HCT116 (cell line): ENCODE measurements at regions not wholly inside any gene's neighbourhood (a gene's known extent, or its start where the extent isn't known, plus 50 kb on each side); places are given as distances from the start of the nearest gene placed in this dataset.

ENCODE experiments used
- ATAC-seq: fragments of 200-7000 bp; cut with Tn5 transposase; 2 replicates; pipeline ENCODE4 v1.9.1; 2020; ENCODE audit warnings: mild to moderate bottlenecking, moderate library complexity
- BruUV-seq: library from RNA; stranded (reverse); fragments of 400-500 nt; replicated peaks from 2 replicates; lab custom pipeline; 2021; lab: Mats Ljungman, UMichigan
- CTCF ChIA-PET: fragments of 300-600 bp; sonication (Branson Sonifier 250); formaldehyde crosslinking; loops from one replicate; lab custom pipeline; 2021; ENCODE audit warnings: antibody characterized with exemption; lab: Charles Lee
- POLR2A ChIA-PET: fragments of 300-600, 350-600 bp; sonication (Branson Sonifier 250); formaldehyde crosslinking; loops from one replicate; lab custom pipeline; 2021; ENCODE audit warnings: antibody characterized with exemption; lab: Charles Lee
- RAD21 ChIA-PET, 2 experiments: fragments of 300-600 bp; sonication (Branson Sonifier 250); formaldehyde crosslinking; loops; one replicate each; lab custom pipeline; 2023; ENCODE audit warnings: low total read pairs in 2 of 2; ENCODE audit not compliant: uncharacterized antibody in 2 of 2, unreplicated experiment in 2 of 2, low non-redundant PET in 1 of 2; lab: Charles Lee
- DNase-seq: peaks from one replicate; pipeline ENCODE4 v3.0.0-alpha.2; 2010; ENCODE audit warnings: low read depth, low spot score
- H2AFZ ChIP-seq: fragments of 200-600 bp; shearing (Covaris generic), sonication (generic); 2 replicates; pipeline ENCODE4 v1.6.1; 2017; ENCODE audit warnings: low read depth, mixed run types, mixed read lengths, antibody characterized with exemption, low read length; ENCODE audit not compliant: poor library complexity, severe bottlenecking
- H3K27ac ChIP-seq: 2 replicates; pipeline ENCODE4 v1.5.1; 2012; ENCODE audit warnings: low read depth, low read length
- H3K27me3 ChIP-seq: fragments of 200-600 bp; sonication (generic); 2 replicates; pipeline ENCODE4 v1.6.1; 2016; ENCODE audit warnings: mixed run types, low read length, mixed read lengths; ENCODE audit not compliant: insufficient read depth
- H3K36me3 ChIP-seq, 2 experiments: fragments of 200-500 bp in 1 of 2; fragments of 200-600 bp in 1 of 2; sonication (Bioruptor generic) in 1 of 2; sonication (generic) in 1 of 2; 2 replicates each; pipeline versions ENCODE4 v1.5.1 to v1.6.1; 2014 to 2016; ENCODE audit warnings: low read length in 2 of 2, inconsistent platforms in 1 of 2, mixed read lengths in 1 of 2, mixed run types in 1 of 2; ENCODE audit not compliant: insufficient read depth in 2 of 2, control insufficient read depth in 1 of 2
- H3K4me1 ChIP-seq, 2 experiments: fragments of 200-600 bp in 1 of 2; sonication (generic) in 1 of 2; 2 replicates each; pipeline versions ENCODE4 v1.5.1 to v1.6.1; 2012 to 2017; ENCODE audit warnings: low read length in 2 of 2, inconsistent platforms in 1 of 2, mild to moderate bottlenecking in 1 of 2, mixed read lengths in 1 of 2, mixed run types in 1 of 2, moderate library complexity in 1 of 2; ENCODE audit not compliant: insufficient read depth in 2 of 2, control insufficient read depth in 1 of 2
- H3K4me2 ChIP-seq: fragments of 200-600 bp; sonication (generic); 2 replicates; pipeline ENCODE4 v1.6.1; 2017; ENCODE audit warnings: mixed run types, low read length, mixed read lengths
- H3K4me3 ChIP-seq, 2 experiments: fragments of 200-600 bp in 1 of 2; sonication (generic) in 1 of 2; replicated peaks in 1 of 2; 2 replicates each; pipeline ENCODE4 v1.5.1; 2011 to 2016; ENCODE audit warnings: low read length in 2 of 2, control low read depth in 1 of 2, low read depth in 1 of 2, mild to moderate bottlenecking in 1 of 2, mixed read lengths in 1 of 2, mixed run types in 1 of 2
- H3K79me2 ChIP-seq: fragments of 200-600 bp; sonication (generic); 2 replicates; pipeline ENCODE4 v1.6.1; 2017; ENCODE audit warnings: mild to moderate bottlenecking, mixed run types, low read length, moderate library complexity, mixed read lengths; ENCODE audit not compliant: insufficient read depth
- H3K9ac ChIP-seq: fragments of 200-600 bp; sonication (generic); 2 replicates; pipeline ENCODE4 v1.6.1; 2016; ENCODE audit warnings: low read length, mixed read lengths
- H3K9me2 ChIP-seq: fragments of 200-600 bp; sonication (generic), shearing (Covaris generic); 2 replicates; pipeline ENCODE4 v1.6.1; 2017; ENCODE audit warnings: mixed run types, mild to moderate bottlenecking, moderate library complexity; ENCODE audit not compliant: insufficient read depth
- H3K9me3 ChIP-seq, 2 experiments: fragments of 200-500 bp in 1 of 2; fragments of 200-600 bp in 1 of 2; sonication (Bioruptor generic) in 1 of 2; sonication (generic) in 1 of 2; 2 replicates each; pipeline ENCODE4 v1.6.1; 2014 to 2017; ENCODE audit warnings: low read length in 2 of 2, mixed read lengths in 2 of 2, inconsistent platforms in 1 of 2, low read depth in 1 of 2, mild to moderate bottlenecking in 1 of 2, mixed run types in 1 of 2, moderate library complexity in 1 of 2; ENCODE audit not compliant: control insufficient read depth in 1 of 2, insufficient read depth in 1 of 2
- H4K20me1 ChIP-seq: fragments of 200-600 bp; sonication (generic), shearing (Covaris generic); 2 replicates; pipeline ENCODE4 v1.6.1; 2017; ENCODE audit warnings: mixed run types, mild to moderate bottlenecking, moderate library complexity; ENCODE audit not compliant: insufficient read depth
- ATF3 ChIP-seq: IDR thresholded peaks from 2 replicates; pipeline ENCODE4 v1.6.1; 2012
- CBX3 ChIP-seq: IDR thresholded peaks from 2 replicates; pipeline ENCODE4 v1.6.1; 2012; ENCODE audit warnings: low read depth
- CTCF ChIP-seq, 3 experiments: fragments of 200-600 bp in 1 of 3; sonication (generic) in 1 of 3; IDR thresholded peaks in 2 of 3; conservative IDR thresholded peaks in 1 of 3; 2 replicates each; pipeline ENCODE4 v1.5.1; 2012 to 2017; ENCODE audit warnings: low read depth in 2 of 3, low read length in 2 of 3, antibody characterized with exemption in 1 of 3, borderline replicate concordance in 1 of 3, control low read depth in 1 of 3, mild to moderate bottlenecking in 1 of 3, mixed read lengths in 1 of 3, mixed run types in 1 of 3, moderate library complexity in 1 of 3; ENCODE audit not compliant: insufficient read depth in 1 of 3
- ELF1 ChIP-seq: IDR thresholded peaks from 2 replicates; pipeline ENCODE4 v1.6.1; 2012; ENCODE audit warnings: low read depth, borderline replicate concordance
- FOSL1 ChIP-seq: IDR thresholded peaks from 2 replicates; pipeline ENCODE4 v1.6.1; 2012; ENCODE audit warnings: low read depth
- JUND ChIP-seq: IDR thresholded peaks from 2 replicates; pipeline ENCODE4 v1.6.1; 2012
- RAD21 ChIP-seq: IDR thresholded peaks from 2 replicates; pipeline ENCODE4 v1.6.1; 2012; ENCODE audit warnings: low read depth, mild to moderate bottlenecking
- REST ChIP-seq: IDR thresholded peaks from 2 replicates; pipeline ENCODE4 v1.6.1; 2012; ENCODE audit warnings: low read depth
- SIN3A ChIP-seq: IDR thresholded peaks from 2 replicates; pipeline ENCODE4 v1.6.1; 2012; ENCODE audit warnings: low read depth
- SP1 ChIP-seq: IDR thresholded peaks from 2 replicates; pipeline ENCODE4 v1.6.1; 2012; ENCODE audit warnings: low read depth
- SRF ChIP-seq: IDR thresholded peaks from 2 replicates; pipeline ENCODE4 v1.6.1; 2012; ENCODE audit warnings: low read depth
- YY1 ChIP-seq: IDR thresholded peaks from 2 replicates; pipeline ENCODE4 v1.6.1; 2011; ENCODE audit warnings: low read length, low read depth, moderate library complexity, mild to moderate bottlenecking; ENCODE audit not compliant: insufficient replicate concordance; ENCODE audit errors: extremely low read depth
- ZBTB33 ChIP-seq: IDR thresholded peaks from 2 replicates; pipeline ENCODE4 v1.6.1; 2011; ENCODE audit warnings: mild to moderate bottlenecking, low read length, moderate library complexity; ENCODE audit not compliant: insufficient replicate concordance; ENCODE audit errors: extremely low read depth
- ZFX ChIP-seq: fragments of 450-650 bp; IDR thresholded peaks from 2 replicates; pipeline ENCODE4 v1.6.1; 2017
- intact Hi-C: fragments of 100-400 bp; cut with micrococcal nuclease; formaldehyde crosslinking; loops from 2 replicates; pipeline ENCODE4 v1.10.0; 2022

GRCh38 chr3:177615015-177615414 is 417.7 kb upstream of the TBL1XR1 start:
- intact Hi-C loops = no loop called here
- Histone ChIP-seq H3K4me3 (no peak overlapping the region), H3K27ac (no peak overlapping the region), H3K36me3 (no peaks in the 10 kb centered on the region), H3K4me1 (peaks cover 0 to 11% of the 10 kb centered on the region in 2 experiments; a peak in 1 of 4 replicates), H3K9me2 (no peaks in the 10 kb centered on the region), H4K20me1 (no peaks in the 10 kb centered on the region), H3K79me2 (no peaks in the 10 kb centered on the region), H3K9me3 (no peaks in the 10 kb centered on the region), H3K27me3 (no peaks in the 10 kb centered on the region), H2AFZ (no peak overlapping the region), H3K4me2 (no peak overlapping the region), H3K9ac (no peak overlapping the region)
- CTCF ChIA-PET = no interaction called here
- RAD21 ChIA-PET = no interaction called here
- no peak for DNase-seq
- POLR2A ChIA-PET = no interaction called here
- TF ChIP-seq ELF1 (no peak), SIN3A (no peak), REST (no peak), JUND (no peak), FOSL1 (no peak), ZFX (no peak), ATF3 (no peak), CTCF (IDR thresholded peaks at IDR 0.05 in 2 of 3, conservative IDR thresholded peaks at IDR 0.05 in 1 of 3; ENCODE audit: borderline replicate concordance in 1 of 3, insufficient read depth in 1 of 3, low read depth in 2 of 3, low read length in 2 of 3) (no peak), YY1 (no peak), CBX3 (no peak), SP1 (no peak), ZBTB33 (no peak), RAD21 (no peak), SRF (no peak)
- no TSS peak for BruUV-seq
- no peak for ATAC-seq
